ENCODE measurements at regions not wholly inside any gene's neighbourhood (a gene's known extent, or its start where the extent isn't known, plus 50 kb on each side); places are given as distances from the start of the nearest gene placed in this dataset.

DNA sequence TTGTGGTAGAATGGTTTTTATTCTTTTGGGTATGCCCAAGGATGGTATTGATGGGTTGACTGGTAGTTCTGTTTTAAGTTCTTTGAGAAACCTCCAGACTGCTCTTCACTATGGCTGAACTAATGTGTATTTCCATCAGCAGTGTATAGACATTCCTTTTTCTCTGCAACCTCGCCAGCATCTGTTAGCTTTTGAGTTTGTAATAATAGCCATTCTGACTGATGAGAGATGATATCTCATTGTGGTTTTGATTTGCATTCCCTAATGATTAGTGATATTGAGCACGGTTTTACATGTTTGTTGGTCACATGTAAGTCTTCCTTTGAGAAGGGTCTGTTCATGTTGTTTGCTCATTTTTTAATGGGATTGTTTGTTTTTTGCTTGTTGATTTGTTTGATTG lies 1348.7 kb upstream of the NXPH2 start:
- no peak for DNase-seq (ENCODE audit: extremely low spot score)
- POLR2A ChIA-PET: no interaction called here
- CTCF ChIA-PET: no interaction called here

GRCh38 chr2:140122001-140122400 lies 1341.8 kb upstream of the NXPH2 start:
- ChIA-PET CTCF (no interaction called here), POLR2A (no interaction called here)
- DNase-seq (ENCODE audit: extremely low spot score): no peak
- TF ChIP-seq NFRKB (IDR thresholded peaks at IDR 0.05): no peak
- TF ChIP-seq ELF4 (IDR thresholded peaks at IDR 0.05): no peak

More for the DNA sequence above, 1348.7 kb upstream of the NXPH2 start:
- TF ChIP-seq LEF1 (IDR thresholded peaks at IDR 0.05; ENCODE audit: borderline replicate concordance) (no peak), L3MBTL2 (conservative IDR thresholded peaks at IDR 0.05) (no peak), ZNF384 (IDR thresholded peaks at IDR 0.05) (no peak), FOXA1 (IDR thresholded peaks at IDR 0.05) (no peak), TARDBP (IDR thresholded peaks at IDR 0.05) (no peak), FOXM1 (IDR thresholded peaks at IDR 0.05; ENCODE audit: borderline replicate concordance) (no peak), PKNOX1 (IDR thresholded peaks at IDR 0.05) (no peak), ARNT (IDR thresholded peaks at IDR 0.05) (no peak), ELF4 (IDR thresholded peaks at IDR 0.05) (no peak), HDGF (IDR thresholded peaks at IDR 0.05; ENCODE audit: borderline replicate concordance) (no peak)

DNA sequence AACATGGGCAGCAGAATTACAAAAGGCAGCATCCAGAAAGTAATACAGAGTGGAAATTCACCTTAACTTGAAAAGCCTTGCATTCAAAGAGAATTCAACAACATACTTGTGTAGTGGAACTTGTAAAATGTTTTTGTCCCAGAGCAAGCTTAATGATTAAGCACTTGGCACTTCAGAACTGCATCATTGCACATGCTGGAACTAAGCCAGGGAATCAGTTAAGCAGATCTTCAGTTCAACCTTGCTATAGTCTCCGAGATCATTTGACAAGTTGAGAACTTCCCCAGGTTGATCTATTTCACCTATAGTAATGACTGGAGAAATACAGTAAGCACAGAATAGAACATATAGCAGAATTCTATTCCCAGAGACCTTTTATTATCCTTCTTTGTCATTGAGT lies 1337.2 kb upstream of the NXPH2 start:
- POLR2A ChIA-PET: no interaction called here
- DNase-seq (ENCODE audit: extremely low spot score): no peak
- CTCF ChIA-PET: interaction anchor here (0.6 kb wide), 1 partner anchor 248 kb away, joined by 3 read pairs; no protein-coding TSS in a partner anchor
- no peak for TF ChIP-seq HDGF (IDR thresholded peaks at IDR 0.05; ENCODE audit: borderline replicate concordance)
- no peak for TF ChIP-seq CTBP1 (IDR thresholded peaks at IDR 0.05; ENCODE audit: borderline replicate concordance)
- TF ChIP-seq SP1 (IDR thresholded peaks at IDR 0.05): no peak
- TF ChIP-seq FOXM1 (IDR thresholded peaks at IDR 0.05; ENCODE audit: borderline replicate concordance): no peak
- TF ChIP-seq ELF4 (IDR thresholded peaks at IDR 0.05): no peak
- TF ChIP-seq SUZ12 (IDR thresholded peaks at IDR 0.05): no peak
- TF ChIP-seq ZNF384 (IDR thresholded peaks at IDR 0.05): no peak
- TF ChIP-seq FOXA1 (IDR thresholded peaks at IDR 0.05): no peak
- no peak for TF ChIP-seq ARNT (IDR thresholded peaks at IDR 0.05)
- no peak for TF ChIP-seq BHLHE40 (IDR thresholded peaks at IDR 0.05; ENCODE audit: borderline replicate concordance)
- TF ChIP-seq TARDBP (IDR thresholded peaks at IDR 0.05): no peak
- TF ChIP-seq L3MBTL2 (conservative IDR thresholded peaks at IDR 0.05): no peak
- no peak for TF ChIP-seq LEF1 (IDR thresholded peaks at IDR 0.05; ENCODE audit: borderline replicate concordance)
- no peak for TF ChIP-seq NFRKB (IDR thresholded peaks at IDR 0.05)
- TF ChIP-seq FOXK2 (IDR thresholded peaks at IDR 0.05): no peak
- TF ChIP-seq PKNOX1 (IDR thresholded peaks at IDR 0.05): no peak

GRCh38 chr2:140108706-140109475 lies 1328.7 kb upstream of the NXPH2 start:
- no peak for DNase-seq (ENCODE audit: extremely low spot score)
- ChIA-PET CTCF (no interaction called here), POLR2A (no interaction called here)
- TF ChIP-seq SP1 (IDR thresholded peaks at IDR 0.05) (no peak), BHLHE40 (IDR thresholded peaks at IDR 0.05; ENCODE audit: borderline replicate concordance) (no peak), CTBP1 (IDR thresholded peaks at IDR 0.05; ENCODE audit: borderline replicate concordance) (no peak), NFRKB (IDR thresholded peaks at IDR 0.05) (no peak), ARNT (IDR thresholded peaks at IDR 0.05) (no peak), PKNOX1 (IDR thresholded peaks at IDR 0.05) (no peak), FOXK2 (IDR thresholded peaks at IDR 0.05) (no peak), ELF4 (IDR thresholded peaks at IDR 0.05) (no peak), FOXA1 (IDR thresholded peaks at IDR 0.05) (no peak)

- no peak for DNase-seq (ENCODE audit: extremely low spot score)
- POLR2A ChIA-PET: no interaction called here
- TF ChIP-seq CTBP1 (IDR thresholded peaks at IDR 0.05; ENCODE audit: borderline replicate concordance) (no peak), SP1 (IDR thresholded peaks at IDR 0.05) (no peak), BHLHE40 (IDR thresholded peaks at IDR 0.05; ENCODE audit: borderline replicate concordance) (no peak), ARNT (IDR thresholded peaks at IDR 0.05) (no peak), FOXK2 (IDR thresholded peaks at IDR 0.05) (no peak), PKNOX1 (IDR thresholded peaks at IDR 0.05) (no peak), FOXM1 (IDR thresholded peaks at IDR 0.05; ENCODE audit: borderline replicate concordance) (no peak), SUZ12 (IDR thresholded peaks at IDR 0.05) (no peak)
- CTCF ChIA-PET: no interaction called here
Measured at GRCh38 chr2:140091926-140092325, 1311.7 kb upstream of the NXPH2 start.

DNA sequence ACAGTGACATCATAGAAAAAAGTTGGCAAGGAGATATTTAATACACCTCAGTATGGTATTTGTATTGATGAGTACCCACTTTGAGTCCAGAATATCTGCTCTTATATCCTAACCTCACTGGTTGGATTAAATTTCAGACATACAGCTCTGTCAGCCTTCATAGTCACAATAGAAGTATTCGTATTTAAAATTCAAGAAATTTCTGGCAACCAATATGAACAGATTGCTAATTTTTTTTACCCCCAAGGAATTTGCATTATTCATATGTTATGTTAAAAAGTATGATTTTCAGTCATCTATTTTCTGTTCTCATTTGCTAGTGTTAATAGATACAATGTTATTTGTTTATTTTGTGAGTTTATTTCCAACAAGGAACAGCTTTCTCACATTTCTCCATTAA lies 1306.8 kb upstream of the NXPH2 start:
- DNase-seq (ENCODE audit: extremely low spot score): no peak
- POLR2A ChIA-PET: no interaction called here
- CTCF ChIA-PET: no interaction called here
- TF ChIP-seq ZNF384 (IDR thresholded peaks at IDR 0.05) (no peak), ELF4 (IDR thresholded peaks at IDR 0.05) (no peak), FOXK2 (IDR thresholded peaks at IDR 0.05) (no peak), NFRKB (IDR thresholded peaks at IDR 0.05) (no peak), CTBP1 (IDR thresholded peaks at IDR 0.05; ENCODE audit: borderline replicate concordance) (no peak), PKNOX1 (IDR thresholded peaks at IDR 0.05) (no peak), BHLHE40 (IDR thresholded peaks at IDR 0.05; ENCODE audit: borderline replicate concordance) (no peak), TARDBP (IDR thresholded peaks at IDR 0.05) (no peak), FOXA1 (IDR thresholded peaks at IDR 0.05) (no peak), L3MBTL2 (conservative IDR thresholded peaks at IDR 0.05) (no peak), SUZ12 (IDR thresholded peaks at IDR 0.05) (no peak), HDGF (IDR thresholded peaks at IDR 0.05; ENCODE audit: borderline replicate concordance) (no peak), ARNT (IDR thresholded peaks at IDR 0.05) (no peak), LEF1 (IDR thresholded peaks at IDR 0.05; ENCODE audit: borderline replicate concordance) (no peak), FOXM1 (IDR thresholded peaks at IDR 0.05; ENCODE audit: borderline replicate concordance) (no peak), SP1 (IDR thresholded peaks at IDR 0.05) (no peak)
